Psoas muscle (tissue), 7 donors: ENCODE measurements at regions not wholly inside any gene's neighbourhood (a gene's known extent, or its start where the extent isn't known, plus 50 kb on each side); places are given as distances from the start of the nearest gene placed in this dataset.
A peak's percentile ranks its signal among the peaks of the same experiment; 100 is the strongest.

Source experiments
- ATAC-seq, 4 donors: fragments of 200-7000 bp; cut with Tn5 transposase; one replicate each; pipeline ENCODE4 v1.9.1; 2020; ENCODE audit warnings: moderate library complexity in 3 of 4, mild to moderate bottlenecking in 2 of 4
- DNase-seq, 2 donors: peaks; one replicate each; pipeline ENCODE4 v3.0.0-alpha.2; 2020
- H3K27ac ChIP-seq: fragments of 200-600 bp; one replicate; pipeline ENCODE4 v1.8.0; 2022
- H3K27me3 ChIP-seq, 3 donors: fragments of 200-600 bp in 1 of 3; one replicate each; pipeline versions ENCODE4 v1.6.1 to v1.8.0; 2013 to 2022; ENCODE audit warnings: low read length in 2 of 3, mild to moderate bottlenecking in 2 of 3, moderate library complexity in 1 of 3; ENCODE audit not compliant: insufficient read depth in 3 of 3
- H3K36me3 ChIP-seq, 2 donors: fragments of 200-600 bp in 1 of 2; one replicate each; pipeline versions ENCODE4 v1.6.1 to v1.8.0; 2013 to 2022; ENCODE audit warnings: low read depth in 1 of 2, mild to moderate bottlenecking in 1 of 2, moderate library complexity in 1 of 2; ENCODE audit not compliant: insufficient read depth in 1 of 2
- H3K4me1 ChIP-seq: fragments of 200-600 bp; one replicate; pipeline ENCODE4 v1.8.0; 2022
- H3K4me3 ChIP-seq: fragments of 200-600 bp; one replicate; pipeline ENCODE4 v1.8.0; 2022; ENCODE audit warnings: mild to moderate bottlenecking
- H3K9me3 ChIP-seq: fragments of 200-600 bp; one replicate; pipeline ENCODE4 v1.8.0; 2022
- WGBS, 3 donors: extraction: QIAGEN DNeasy Blood & Tissue Kit; methylation state at CpG; one replicate each; pipeline versions ENCODE4 v1.1.6 to v1.1.7; 2013; 5-methylcytosine and 5-hydroxymethylcytosine counted together
- intact Hi-C, 2 donors: fragments of 100-400 bp; cut with DNase I; formaldehyde crosslinking; loops; one replicate each; pipeline versions ENCODE4 v1.11.0 to v1.14.2; 2022
- TF ChIP-seq, protein P1 (sequence below): fragments of 200-600 bp; IDR thresholded peaks from one replicate; pipeline ENCODE4 v1.8.0; 2022; ENCODE audit warnings: antibody characterized with exemption
- donor health status: healthy with polysubstance abuse.
- donor health status: DM: no; HTN: no; CAD: no; lungs with moderate emphysema.
- donor health status: Bipolar disorder and iron deficiency.
- donor health status: healthy.
- donor health status: DM: yes; HTN: yes; CAD: no.
- donor health status: DM: no; HTN: no; CAD: no.
- donor health status: DM: yes; HTN: yes; CAD: no.

DNA sequence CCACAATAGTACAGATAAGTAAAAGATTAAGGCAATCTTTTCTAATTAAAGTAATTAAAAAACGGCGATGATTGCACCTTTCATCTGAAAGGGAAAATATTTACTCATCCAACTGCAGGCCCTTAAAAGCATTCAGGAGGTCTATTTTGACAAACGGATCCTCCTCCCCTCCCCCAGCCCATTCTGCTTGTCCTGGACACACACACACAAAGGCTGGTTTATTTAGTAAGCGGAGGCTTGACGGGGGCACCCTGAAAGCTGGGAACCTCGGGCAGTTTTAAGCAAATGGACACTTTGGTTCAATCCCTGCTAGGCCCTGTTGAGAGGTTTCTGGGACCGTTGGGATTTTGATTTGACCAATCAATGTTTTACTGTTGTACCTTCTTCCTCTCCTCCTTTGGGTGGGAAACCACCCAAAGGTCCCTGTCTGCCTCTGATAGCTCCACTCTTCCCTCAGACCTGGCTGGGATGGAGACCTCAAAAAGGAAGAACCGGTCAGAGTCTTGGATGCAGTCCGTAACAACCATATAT lies 135.8 kb upstream of the HAAO start:
- H3K27me3 ChIP-seq, result no peaks in the 10 kb centered on the region
- ATAC-seq, result no peak
- H3K36me3 ChIP-seq, result no peaks in the 10 kb centered on the region
- intact Hi-C loops, result loop anchor here in 1 of 2 donors (10.0 kb wide), 1 partner anchor 63 kb away; no protein-coding TSS in a partner anchor
- H3K4me1 ChIP-seq, result peaks cover 76% of the 10 kb centered on the region
- no peak for DNase-seq
- TF ChIP-seq, protein P1, sequence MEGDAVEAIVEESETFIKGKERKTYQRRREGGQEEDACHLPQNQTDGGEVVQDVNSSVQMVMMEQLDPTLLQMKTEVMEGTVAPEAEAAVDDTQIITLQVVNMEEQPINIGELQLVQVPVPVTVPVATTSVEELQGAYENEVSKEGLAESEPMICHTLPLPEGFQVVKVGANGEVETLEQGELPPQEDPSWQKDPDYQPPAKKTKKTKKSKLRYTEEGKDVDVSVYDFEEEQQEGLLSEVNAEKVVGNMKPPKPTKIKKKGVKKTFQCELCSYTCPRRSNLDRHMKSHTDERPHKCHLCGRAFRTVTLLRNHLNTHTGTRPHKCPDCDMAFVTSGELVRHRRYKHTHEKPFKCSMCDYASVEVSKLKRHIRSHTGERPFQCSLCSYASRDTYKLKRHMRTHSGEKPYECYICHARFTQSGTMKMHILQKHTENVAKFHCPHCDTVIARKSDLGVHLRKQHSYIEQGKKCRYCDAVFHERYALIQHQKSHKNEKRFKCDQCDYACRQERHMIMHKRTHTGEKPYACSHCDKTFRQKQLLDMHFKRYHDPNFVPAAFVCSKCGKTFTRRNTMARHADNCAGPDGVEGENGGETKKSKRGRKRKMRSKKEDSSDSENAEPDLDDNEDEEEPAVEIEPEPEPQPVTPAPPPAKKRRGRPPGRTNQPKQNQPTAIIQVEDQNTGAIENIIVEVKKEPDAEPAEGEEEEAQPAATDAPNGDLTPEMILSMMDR, result no peak
- H3K4me3 ChIP-seq, result no peak overlapping the region
- H3K27ac ChIP-seq, result peak overlapping the region; percentile 81
- no peaks in the 10 kb centered on the region for H3K9me3 ChIP-seq
- WGBS, 3 donors, result 36 to 43% (median 37%) methylated on average over 9 of the region's 9 CpGs

DNA sequence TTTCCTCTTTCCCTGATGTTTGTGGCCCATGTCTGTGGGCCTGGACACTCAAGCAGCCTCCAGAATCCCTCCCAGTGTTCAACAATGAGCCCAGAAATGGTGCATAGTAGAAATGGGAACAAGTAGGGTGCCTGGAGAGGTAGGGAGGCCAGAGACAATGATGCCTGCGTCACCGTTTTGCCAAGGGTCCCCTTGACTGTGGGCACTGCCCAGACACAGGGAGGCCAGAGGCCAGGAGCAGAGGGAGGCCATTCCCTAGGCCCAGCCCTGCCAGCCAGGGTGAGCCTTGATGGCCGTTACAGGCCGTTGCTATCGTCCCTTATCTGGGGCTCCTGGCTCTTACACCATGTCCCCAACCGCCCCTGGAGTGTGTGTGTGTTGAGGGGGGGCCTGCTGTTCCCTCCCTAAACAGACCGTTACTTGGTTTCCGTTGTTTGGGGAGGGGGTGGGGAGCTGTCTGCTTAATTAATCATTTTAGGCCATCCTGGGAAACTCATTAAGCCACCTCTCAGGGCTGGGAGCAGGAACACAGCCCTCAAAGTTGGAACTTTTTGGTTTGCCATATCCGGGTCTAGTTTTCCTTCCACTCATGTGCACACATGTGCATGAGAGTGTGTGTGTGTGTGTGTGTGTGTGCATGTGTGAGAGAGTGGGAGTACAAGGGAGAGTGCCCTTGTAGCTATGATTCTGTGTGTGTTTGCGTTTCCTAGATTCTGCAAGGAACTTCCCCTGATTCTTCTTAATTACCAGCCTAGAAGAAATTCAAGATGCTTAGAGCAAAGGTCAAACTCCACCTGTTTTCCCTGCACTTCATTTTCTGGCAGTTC lies 135.2 kb upstream of the HAAO start:
- 36 to 39% (median 36%) methylated on average over 10 of the region's 10 CpGs for WGBS, 3 donors
- Histone ChIP-seq H3K4me3 (no peak overlapping the region), H3K4me1 (peaks cover 75% of the 10 kb centered on the region), H3K36me3 (no peaks in the 10 kb centered on the region), H3K27me3 (no peaks in the 10 kb centered on the region), H3K9me3 (no peaks in the 10 kb centered on the region), H3K27ac (peak overlapping the region; percentile 81)
- intact Hi-C loops, result loop anchor here in 1 of 2 donors (10.0 kb wide), 1 partner anchor 63 kb away; no protein-coding TSS in a partner anchor
- ATAC-seq (peak in 3 of 4 donors; percentile 3 to 20 (median 3)), DNase-seq (peak in 1 of 2 donors; percentile 67)
- TF ChIP-seq, protein P1, result no peak

DNA sequence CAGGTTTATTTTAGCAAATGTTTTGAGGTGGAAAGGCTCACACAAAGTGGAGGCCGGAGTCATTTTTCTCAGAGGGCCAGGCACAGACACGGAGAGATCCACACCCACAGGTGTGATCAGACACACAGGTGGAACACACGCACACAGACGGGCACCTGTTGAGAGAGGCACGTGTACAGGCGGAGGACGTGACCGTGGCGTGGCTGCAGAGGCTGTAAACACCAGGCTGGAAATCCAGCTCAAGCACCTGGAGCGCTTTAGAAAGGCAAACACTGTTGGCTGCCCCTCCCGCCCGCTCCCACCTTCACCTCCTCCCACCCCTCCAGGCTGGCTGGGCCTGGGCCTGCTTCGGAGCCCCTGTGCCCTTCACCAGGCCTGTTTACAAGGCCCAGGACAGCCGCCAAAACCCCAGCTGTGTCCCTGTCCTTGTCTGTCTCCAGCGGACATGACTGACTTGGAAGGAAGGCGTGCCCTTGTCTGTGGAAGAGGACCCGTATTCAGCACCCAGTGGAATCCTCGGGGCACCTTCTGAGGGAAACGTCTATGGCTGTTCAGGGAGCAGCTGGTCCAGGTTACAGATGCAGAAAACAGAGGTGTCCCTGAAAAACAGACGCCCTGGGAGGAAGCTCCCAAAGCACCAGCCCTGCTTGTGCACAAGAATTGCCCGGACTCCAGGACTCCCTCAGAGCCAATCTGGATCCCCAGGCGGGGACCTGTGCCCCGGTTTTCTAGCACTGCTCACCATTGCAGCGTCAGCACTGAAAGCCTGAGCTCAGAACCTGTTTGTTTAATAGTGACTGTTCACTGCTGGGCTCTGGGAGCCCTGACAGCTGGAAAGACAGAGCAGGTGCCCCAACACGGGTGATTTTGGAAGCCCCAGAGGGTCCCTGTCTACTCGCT lies 134.3 kb upstream of the HAAO start:
- intact Hi-C loops, result loop anchor here in 1 of 2 donors (10.0 kb wide), 1 partner anchor 62 kb away; no protein-coding TSS in a partner anchor
- DNase-seq, result peak in 1 of 2 donors; percentile 60
- peak in 3 of 4 donors; percentile 14 to 55 (median 48) for ATAC-seq
- no peaks in the 10 kb centered on the region for H3K36me3 ChIP-seq
- H3K27me3 ChIP-seq, result no peaks in the 10 kb centered on the region
- TF ChIP-seq, protein P1, result no peak
- H3K4me3 ChIP-seq, result no peak overlapping the region
- WGBS, 3 donors, result 36 to 43% (median 39%) methylated on average over 23 to 26 of the region's 26 CpGs
- peaks cover 72% of the 10 kb centered on the region for H3K4me1 ChIP-seq
- H3K9me3 ChIP-seq, result no peaks in the 10 kb centered on the region
- peak overlapping the region; percentile 81 for H3K27ac ChIP-seq

DNA sequence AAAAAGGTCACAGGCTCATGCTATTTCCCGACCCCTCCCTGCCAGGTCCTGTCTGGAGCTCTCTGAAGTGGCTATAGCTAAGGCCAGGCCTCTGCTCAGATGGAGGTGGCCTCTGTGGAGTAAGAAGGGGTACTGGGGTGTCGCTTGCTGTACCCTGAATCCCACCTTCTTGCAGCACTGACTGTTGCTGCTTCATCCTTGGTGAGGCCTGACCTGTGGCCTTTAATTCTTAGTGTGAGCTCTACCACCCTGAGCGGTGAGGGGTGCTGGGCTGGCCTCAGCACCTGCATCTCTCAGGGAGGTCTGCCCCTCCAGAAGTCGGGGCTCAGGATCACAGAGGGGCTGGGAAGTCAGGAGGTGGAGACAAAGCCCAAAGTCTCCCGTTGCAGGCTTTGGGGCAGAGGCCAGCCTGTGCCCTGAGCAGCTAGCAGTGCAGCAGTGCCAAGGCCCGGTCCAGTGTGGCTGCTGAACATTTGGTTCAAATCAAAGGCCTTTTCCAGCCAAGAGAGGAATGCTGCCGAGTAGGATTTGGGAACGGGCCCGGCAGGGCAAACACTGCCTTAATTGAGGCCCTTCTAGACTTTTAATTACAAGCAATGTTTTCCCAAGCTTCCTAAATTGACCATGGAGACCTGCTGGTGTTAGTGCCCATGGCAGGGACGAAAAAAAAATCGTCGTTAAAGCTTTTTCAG lies 133.5 kb upstream of the HAAO start:
- no peak overlapping the region for H3K4me3 ChIP-seq
- intact Hi-C loops, result loop anchor here in 1 of 2 donors (10.0 kb wide), 1 partner anchor 61 kb away; no protein-coding TSS in a partner anchor
- no peaks in the 10 kb centered on the region for H3K9me3 ChIP-seq
- peak overlapping the region; percentile 81 for H3K27ac ChIP-seq
- no peaks in the 10 kb centered on the region for H3K36me3 ChIP-seq
- H3K4me1 ChIP-seq, result peaks cover 66% of the 10 kb centered on the region
- DNase-seq (peak; percentile 43 to 64), ATAC-seq (peak in 2 of 4 donors; percentile 25 to 51)
- WGBS, 3 donors, result 22 to 23% (median 23%) methylated on average over 12 of the region's 12 CpGs
- TF ChIP-seq, protein P1, result no peak
- H3K27me3 ChIP-seq, result no peaks in the 10 kb centered on the region
